ENCODE measurements at regions not wholly inside any gene's neighbourhood (a gene's known extent, or its start where the extent isn't known, plus 50 kb on each side); places are given as distances from the start of the nearest gene placed in this dataset.

DNA sequence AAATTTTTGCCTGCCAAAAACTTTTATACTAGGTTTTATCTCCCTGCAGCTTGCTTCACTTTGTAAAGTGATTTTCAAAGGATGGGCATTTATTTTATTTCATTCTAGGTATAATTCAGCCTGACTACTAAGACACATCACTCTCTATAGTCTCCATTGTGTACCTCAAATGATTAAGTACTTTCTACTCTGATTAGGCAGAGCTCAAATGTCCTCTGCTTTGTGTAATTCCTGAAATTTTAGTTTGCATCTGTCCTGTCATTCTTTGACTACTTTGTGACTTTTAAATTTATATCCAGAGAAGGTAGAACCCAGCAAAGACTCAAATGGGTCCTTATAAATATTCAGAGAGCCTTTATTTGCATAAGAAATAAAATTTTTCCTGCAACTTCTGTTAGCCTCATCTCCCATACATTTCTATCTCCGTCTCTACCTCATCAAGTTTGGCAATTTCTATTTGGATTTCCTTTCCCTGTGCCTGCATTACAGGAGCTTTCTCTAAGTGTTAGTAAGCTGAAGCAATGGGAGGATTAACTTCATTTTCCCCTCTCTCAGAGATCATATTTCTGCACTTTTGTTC lies 1038.0 kb upstream of the ATXN8OS start:
- TF ChIP-seq, protein P1, sequence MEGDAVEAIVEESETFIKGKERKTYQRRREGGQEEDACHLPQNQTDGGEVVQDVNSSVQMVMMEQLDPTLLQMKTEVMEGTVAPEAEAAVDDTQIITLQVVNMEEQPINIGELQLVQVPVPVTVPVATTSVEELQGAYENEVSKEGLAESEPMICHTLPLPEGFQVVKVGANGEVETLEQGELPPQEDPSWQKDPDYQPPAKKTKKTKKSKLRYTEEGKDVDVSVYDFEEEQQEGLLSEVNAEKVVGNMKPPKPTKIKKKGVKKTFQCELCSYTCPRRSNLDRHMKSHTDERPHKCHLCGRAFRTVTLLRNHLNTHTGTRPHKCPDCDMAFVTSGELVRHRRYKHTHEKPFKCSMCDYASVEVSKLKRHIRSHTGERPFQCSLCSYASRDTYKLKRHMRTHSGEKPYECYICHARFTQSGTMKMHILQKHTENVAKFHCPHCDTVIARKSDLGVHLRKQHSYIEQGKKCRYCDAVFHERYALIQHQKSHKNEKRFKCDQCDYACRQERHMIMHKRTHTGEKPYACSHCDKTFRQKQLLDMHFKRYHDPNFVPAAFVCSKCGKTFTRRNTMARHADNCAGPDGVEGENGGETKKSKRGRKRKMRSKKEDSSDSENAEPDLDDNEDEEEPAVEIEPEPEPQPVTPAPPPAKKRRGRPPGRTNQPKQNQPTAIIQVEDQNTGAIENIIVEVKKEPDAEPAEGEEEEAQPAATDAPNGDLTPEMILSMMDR (conservative IDR thresholded peaks at IDR 0.05; ENCODE audit: low read depth, low read length) = no peak
- TF ChIP-seq EZH2phosphoT487 (IDR thresholded peaks at IDR 0.05; ENCODE audit: borderline replicate concordance, low read length) (no peak), EZH2 (IDR thresholded peaks at IDR 0.05; ENCODE audit: low read length, unreplicated experiment) (no peak)

Measured in PC-3 (cell line).